ENCODE measurements at regions not wholly inside any gene's neighbourhood (a gene's known extent, or its start where the extent isn't known, plus 50 kb on each side); places are given as distances from the start of the nearest gene placed in this dataset.

GRCh38 chr6:144576871-144577270 lies 291.7 kb downstream of the UTRN start:
- Histone ChIP-seq H3K4me3 (no peak overlapping the region), H3K27me3 (no peaks in the 10 kb centered on the region), H3K4me1 (peaks cover 0 to under 1% (median 0%) of the 10 kb centered on the region in 4 donors), H3K9me3 (no peaks in the 10 kb centered on the region), H3K27ac (no peak overlapping the region), H3K36me3 (peaks cover 16 to 24% (median 20%) of the 10 kb centered on the region in 3 donors)
- no peak for TF ChIP-seq CTCF (IDR thresholded peaks at IDR 0.05)
- DNase-seq, result no peak
- intact Hi-C loops (cut with DNase I; ENCODE audit: low total_unique reads), result no loop called here

DNA sequence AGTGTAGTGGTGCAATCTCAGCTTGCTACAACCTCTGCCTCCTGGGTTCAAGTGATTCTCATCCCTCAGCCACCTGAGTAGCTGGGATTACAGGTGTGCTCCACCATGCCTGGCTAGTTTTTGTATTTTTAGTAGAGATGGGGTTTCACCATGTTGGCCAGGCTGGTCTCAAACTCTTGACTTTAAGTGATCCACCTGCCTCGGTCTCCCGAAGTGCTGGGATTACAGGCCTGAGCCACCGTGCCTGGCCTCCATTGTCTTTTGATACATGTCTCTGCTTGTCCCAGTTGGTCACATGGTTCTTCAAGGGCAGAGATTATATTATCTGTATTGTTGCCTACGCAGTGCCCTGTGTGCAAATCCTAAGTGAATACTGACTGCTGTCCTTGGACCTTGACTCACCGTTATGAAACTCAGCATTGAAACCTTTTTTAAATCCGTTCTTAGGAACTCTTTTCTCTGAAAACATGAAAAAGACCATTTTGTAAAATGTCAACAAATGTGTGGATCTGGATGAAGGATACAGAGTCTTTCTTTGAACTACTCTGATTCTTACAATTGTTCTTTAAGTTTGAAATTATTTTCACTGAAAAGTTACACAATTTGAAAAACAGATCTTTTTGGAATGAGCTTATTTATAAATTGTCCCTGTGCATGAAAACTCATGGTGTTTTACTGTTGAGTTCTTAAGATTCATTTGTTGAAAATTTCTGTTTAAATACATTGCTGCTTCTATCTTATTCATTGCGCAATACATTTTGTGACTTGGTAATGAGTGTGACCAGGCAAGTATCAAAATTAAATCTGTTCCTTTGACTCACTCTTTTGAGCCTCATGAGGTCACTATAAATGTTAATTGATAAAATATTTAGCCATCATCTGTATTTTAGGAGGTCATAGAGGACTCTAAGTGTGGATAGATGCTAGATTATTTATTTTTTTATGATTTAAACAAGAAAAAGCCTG lies 293.5 kb downstream of the UTRN start:
- Histone ChIP-seq H3K4me3 (no peak overlapping the region), H3K36me3 (peaks cover 16 to 23% (median 20%) of the 10 kb centered on the region in 3 donors), H3K9me3 (no peaks in the 10 kb centered on the region), H3K27ac (no peak overlapping the region), H3K4me1 (peaks cover 0 to 14% (median 0%) of the 10 kb centered on the region in 4 donors), H3K27me3 (no peaks in the 10 kb centered on the region)
- DNase-seq, result no peak
- TF ChIP-seq CTCF (IDR thresholded peaks at IDR 0.05), result no peak
- intact Hi-C loops (cut with DNase I; ENCODE audit: low total_unique reads), result no loop called here

GRCh38 chr6:144580039-144580438 lies 294.9 kb downstream of the UTRN start:
- H3K4me3 ChIP-seq, result no peak overlapping the region
- no peak for TF ChIP-seq CTCF (IDR thresholded peaks at IDR 0.05)
- intact Hi-C loops (cut with DNase I; ENCODE audit: low total_unique reads), result no loop called here
- no peaks in the 10 kb centered on the region for H3K27me3 ChIP-seq
- no peaks in the 10 kb centered on the region for H3K9me3 ChIP-seq
- peaks cover 16 to 23% (median 20%) of the 10 kb centered on the region in 3 donors for H3K36me3 ChIP-seq
- peaks cover 0 to 14% (median 0%) of the 10 kb centered on the region in 4 donors for H3K4me1 ChIP-seq
- DNase-seq, result no peak
- H3K27ac ChIP-seq, result no peak overlapping the region

GRCh38 chr6:144580771-144581170 lies 295.6 kb downstream of the UTRN start:
- no peak overlapping the region for H3K27ac ChIP-seq
- no peak for TF ChIP-seq CTCF (IDR thresholded peaks at IDR 0.05)
- H3K36me3 ChIP-seq, result peaks cover 16 to 23% (median 20%) of the 10 kb centered on the region in 3 donors
- H3K9me3 ChIP-seq, result no peaks in the 10 kb centered on the region
- H3K27me3 ChIP-seq, result no peaks in the 10 kb centered on the region
- no peak for DNase-seq
- no peak overlapping the region for H3K4me3 ChIP-seq
- intact Hi-C loops (cut with DNase I; ENCODE audit: low total_unique reads), result no loop called here
- peaks cover 0 to 14% (median 0%) of the 10 kb centered on the region in 4 donors for H3K4me1 ChIP-seq

- TF ChIP-seq CTCF (IDR thresholded peaks at IDR 0.05), result peak in 1 of 2 experiments; percentile 27
- Histone ChIP-seq H3K36me3 (peaks cover 12 to 18% (median 16%) of the 10 kb centered on the region in 3 donors), H3K9me3 (no peaks in the 10 kb centered on the region), H3K27ac (no peak overlapping the region), H3K4me3 (no peak overlapping the region), H3K4me1 (peaks cover 0 to 23% (median 0%) of the 10 kb centered on the region in 4 donors), H3K27me3 (no peaks in the 10 kb centered on the region)
- no peak for DNase-seq
- intact Hi-C loops (cut with DNase I; ENCODE audit: low total_unique reads), result no loop called here
These were observed 296.8 kb downstream of the UTRN start for GRCh38 chr6:144581812-144582537.

All from tibial artery (tissue), 4 donors.